Activated CD8-positive, alpha-beta memory T cell treated with anti-CD3 and anti-CD28 coated beads, Interleukin-2, amount 50 U/mL, for 4 hours (primary cell): ENCODE measurements at regions not wholly inside any gene's neighbourhood (a gene's known extent, or its start where the extent isn't known, plus 50 kb on each side); places are given as distances from the start of the nearest gene placed in this dataset.

Experiments used
- DNase-seq: peaks from one replicate; pipeline ENCODE4 v3.0.0-alpha.2; 2020

- no peak for DNase-seq
Observed at GRCh38 chr7:41787651-41788350, 84.9 kb upstream of the INHBA start.

DNA sequence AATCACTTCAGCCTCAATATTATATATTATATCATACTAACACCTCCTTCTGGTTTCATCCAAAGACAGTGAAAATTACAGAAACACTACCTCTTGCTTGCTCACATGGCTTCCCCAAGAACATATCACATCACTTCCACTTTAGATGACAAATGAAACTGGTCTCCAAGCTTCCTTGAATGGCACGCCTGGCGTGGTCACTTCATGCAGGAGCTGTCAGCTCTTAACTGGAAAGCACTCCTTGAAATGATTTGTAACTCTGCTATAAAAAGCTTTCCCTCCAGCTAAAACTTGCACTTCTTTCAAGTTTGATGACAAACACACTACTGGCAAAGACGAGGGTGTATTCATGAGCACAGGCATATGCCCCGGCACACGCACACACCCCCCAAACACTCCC, 84.1 kb upstream of the INHBA start:
- DNase-seq = no peak

GRCh38 chr7:41786404-41786803, 83.5 kb upstream of the INHBA start:
- no peak for DNase-seq

GRCh38 chr7:41785840-41786239, 83.0 kb upstream of the INHBA start:
- no peak for DNase-seq

DNA sequence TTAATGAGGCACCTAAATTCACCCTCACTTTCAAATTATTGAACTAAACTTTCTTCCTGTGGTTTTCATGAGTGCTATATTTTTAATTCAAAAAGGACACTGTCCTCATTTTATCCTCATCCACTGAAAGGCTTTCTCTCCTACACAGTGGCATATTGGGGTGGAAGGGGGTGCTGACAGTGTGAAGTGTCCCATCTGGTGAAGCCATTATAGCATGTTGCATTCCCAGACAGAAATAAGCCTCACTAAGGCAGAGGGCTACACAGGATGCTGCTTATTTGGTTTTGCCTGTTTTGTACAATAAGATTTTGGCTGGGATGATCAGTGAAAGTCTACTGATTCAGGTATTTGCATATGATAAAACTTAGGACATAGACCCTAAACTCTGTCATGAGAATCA, 82.4 kb upstream of the INHBA start:
- DNase-seq = no peak

- DNase-seq = no peak
Observed at GRCh38 chr7:41779918-41780317, 77.0 kb upstream of the INHBA start.

DNA sequence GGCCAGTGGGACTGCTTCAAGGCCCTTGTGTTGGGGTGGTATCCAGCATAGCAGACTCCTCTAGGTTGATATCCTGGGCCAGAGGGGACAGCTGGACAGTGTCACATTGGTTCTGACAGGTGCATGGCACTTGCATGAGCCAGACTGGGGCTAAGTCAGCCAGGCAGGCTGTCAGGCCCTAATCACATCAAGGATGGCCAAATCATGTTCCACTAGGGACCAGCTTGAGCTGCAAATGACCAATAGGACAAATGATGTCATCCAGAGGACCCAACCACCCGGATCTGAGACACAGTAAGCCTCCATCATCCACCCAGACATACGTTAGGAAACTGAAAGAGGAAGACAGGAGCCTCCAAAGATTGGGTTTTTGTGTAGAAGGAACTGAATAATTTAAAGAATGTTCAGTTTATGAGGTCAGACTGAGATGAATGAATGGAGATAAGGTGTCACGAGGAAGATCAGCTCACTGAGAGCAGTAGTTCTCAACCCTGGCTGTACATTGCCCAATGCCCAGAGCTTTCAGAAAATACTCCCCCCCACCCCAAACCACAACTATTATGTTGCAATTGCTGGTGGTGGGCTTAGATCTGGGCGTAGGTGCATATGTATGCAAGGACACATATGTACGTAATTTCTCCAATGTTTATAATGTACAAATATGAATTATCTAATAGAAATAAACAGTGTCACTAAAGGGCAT, 75.2 kb upstream of the INHBA start:
- DNase-seq = no peak

DNA sequence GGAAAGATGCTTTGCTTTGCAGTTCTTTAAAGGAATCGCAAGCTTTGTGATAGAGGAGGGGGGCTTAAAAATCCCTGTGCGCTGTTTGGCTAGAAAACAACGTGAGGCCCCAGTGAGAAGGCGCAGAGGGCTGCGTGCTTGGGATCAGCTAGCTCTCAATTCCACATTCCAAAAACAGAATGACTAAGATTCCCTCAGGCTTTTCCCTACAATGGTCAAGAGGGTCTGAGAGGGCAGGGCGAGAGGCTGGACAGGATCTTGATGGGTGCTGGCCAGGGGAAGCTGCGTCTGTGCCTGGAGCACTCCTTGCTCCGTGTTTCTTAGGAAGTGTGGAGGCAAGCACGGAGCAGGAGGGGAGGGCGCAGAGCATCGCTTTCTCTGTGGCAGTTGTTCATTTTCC, 72.1 kb upstream of the INHBA start:
- no peak for DNase-seq

DNA sequence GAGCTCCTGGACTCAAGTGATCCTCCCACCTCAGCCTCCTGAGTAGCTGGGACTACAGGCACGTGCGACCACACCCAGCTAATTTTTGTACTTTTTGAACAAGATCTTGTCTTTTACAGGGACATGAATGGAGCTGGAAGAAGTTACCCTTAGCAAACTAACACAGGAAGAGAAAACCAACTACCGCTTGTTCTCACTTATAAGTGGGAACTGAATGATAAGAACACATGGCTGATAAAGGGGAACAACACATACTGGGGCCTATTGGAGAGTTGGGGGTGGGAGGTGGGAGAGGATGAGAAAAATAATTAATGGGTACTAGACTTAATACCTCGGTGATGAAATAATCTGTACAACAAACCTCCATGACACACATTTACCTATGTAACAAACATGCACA, 70.9 kb upstream of the INHBA start:
- DNase-seq = no peak

GRCh38 chr7:41771717-41772116, 68.8 kb upstream of the INHBA start:
- no peak for DNase-seq

GRCh38 chr7:41769162-41769561, 66.3 kb upstream of the INHBA start:
- DNase-seq = no peak

GRCh38 chr7:41763626-41764025, 60.7 kb upstream of the INHBA start:
- no peak for DNase-seq

DNA sequence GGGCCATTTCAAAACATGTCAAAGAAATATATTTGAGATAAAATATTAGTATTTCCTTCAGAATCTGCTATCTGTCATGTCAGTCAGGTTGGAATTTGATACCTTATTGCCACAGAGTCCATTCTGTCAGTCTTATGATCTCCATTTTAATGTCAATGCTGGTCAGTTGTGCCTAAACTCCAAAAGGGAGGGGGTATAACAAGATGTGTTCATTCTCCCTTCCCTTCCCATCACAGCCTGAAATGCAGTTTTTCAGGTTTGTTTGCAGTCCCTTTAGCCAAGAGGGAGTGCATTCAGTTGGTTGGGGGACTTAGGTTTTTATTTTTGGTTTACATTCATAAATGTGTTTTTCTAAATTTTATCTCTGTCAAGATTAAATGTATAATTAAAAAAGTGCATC, 59.8 kb upstream of the INHBA start:
- DNase-seq = no peak

DNA sequence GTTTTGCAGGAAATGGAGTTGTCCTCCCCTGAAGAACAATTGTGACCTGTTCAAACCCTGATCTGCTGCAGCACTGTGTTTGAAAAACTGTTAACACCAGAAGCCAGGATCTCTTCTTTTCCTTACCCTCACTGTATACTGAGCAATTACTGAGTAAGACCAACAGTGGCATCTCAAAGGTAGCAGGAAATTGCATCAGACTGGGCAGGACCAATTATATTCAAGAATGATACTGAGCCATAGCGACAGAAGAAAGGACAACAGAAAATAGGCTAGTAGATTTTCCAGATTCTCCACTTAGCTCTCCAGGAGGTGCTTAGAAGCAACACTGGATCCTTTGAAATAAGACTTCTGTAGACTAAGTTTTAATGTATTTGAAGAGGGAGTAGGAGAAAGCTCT, 57.4 kb upstream of the INHBA start:
- no peak for DNase-seq

GRCh38 chr7:41758321-41758720, 55.4 kb upstream of the INHBA start:
- no peak for DNase-seq

DNA sequence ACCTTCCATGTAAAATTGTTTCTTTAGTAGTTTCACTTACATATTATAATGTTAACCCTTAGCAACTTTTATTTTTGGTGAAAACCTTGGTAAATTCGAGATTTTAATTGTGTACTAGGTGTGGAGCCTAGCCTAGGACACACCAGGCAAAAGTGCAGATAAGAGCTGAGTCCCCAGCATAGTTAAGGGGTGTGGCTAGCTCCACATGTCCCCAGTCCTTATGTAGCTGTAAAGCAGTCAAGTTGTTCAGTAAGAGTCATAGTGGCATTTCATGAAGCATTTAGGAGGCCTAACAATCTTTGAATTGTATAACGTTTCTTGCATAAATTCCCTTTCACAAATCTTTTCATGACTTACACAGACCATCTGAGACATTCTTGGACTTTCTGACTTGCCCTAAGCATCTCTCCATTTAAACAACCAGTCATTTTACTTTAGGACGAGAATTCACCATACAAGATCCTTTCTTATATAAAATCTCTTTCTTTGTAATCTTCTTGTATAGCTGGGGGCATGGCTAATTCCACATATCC, 53.8 kb upstream of the INHBA start:
- no peak for DNase-seq

- DNase-seq = no peak
Observed at GRCh38 chr7:41755096-41755495, 52.2 kb upstream of the INHBA start.

DNA sequence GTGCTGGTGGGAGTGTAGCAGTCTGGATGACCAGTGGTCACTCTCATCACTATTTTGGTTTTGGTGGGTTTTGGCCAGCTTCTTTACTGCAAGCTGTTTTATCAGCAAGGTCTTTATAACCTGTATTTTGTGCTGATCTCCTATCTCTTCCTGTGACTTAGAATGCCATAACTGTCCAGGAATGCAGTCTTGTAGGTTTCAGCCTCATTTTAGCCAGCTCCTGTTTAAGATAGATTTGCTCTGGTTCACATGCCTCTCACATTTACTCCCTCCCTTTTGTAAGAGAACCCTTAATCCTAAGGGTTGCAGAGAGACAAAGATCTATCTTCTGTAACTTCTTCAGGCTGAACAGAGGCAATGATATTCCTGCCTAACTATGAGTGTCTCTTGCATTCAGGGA, 51.2 kb upstream of the INHBA start:
- no peak for DNase-seq
